Choroid plexus epithelial cell (primary cell): ENCODE measurements at regions not wholly inside any gene's neighbourhood (a gene's known extent, or its start where the extent isn't known, plus 50 kb on each side); places are given as distances from the start of the nearest gene placed in this dataset.

Experiments
- DNase-seq: peaks from one replicate; pipeline ENCODE4 v3.0.0-alpha.2; 2010; ENCODE audit warnings: low read depth
- H3K4me3 ChIP-seq: 2 replicates; pipeline ENCODE4 v1.5.1; 2011; ENCODE audit warnings: low read depth, mild to moderate bottlenecking, control low read depth, low read length, moderate library complexity
- TF ChIP-seq, protein P1 (sequence below): conservative IDR thresholded peaks from 2 replicates; pipeline ENCODE4 v1.5.1; 2011; ENCODE audit warnings: low read depth, mild to moderate bottlenecking, control low read depth, inconsistent platforms, low read length, moderate library complexity

DNA sequence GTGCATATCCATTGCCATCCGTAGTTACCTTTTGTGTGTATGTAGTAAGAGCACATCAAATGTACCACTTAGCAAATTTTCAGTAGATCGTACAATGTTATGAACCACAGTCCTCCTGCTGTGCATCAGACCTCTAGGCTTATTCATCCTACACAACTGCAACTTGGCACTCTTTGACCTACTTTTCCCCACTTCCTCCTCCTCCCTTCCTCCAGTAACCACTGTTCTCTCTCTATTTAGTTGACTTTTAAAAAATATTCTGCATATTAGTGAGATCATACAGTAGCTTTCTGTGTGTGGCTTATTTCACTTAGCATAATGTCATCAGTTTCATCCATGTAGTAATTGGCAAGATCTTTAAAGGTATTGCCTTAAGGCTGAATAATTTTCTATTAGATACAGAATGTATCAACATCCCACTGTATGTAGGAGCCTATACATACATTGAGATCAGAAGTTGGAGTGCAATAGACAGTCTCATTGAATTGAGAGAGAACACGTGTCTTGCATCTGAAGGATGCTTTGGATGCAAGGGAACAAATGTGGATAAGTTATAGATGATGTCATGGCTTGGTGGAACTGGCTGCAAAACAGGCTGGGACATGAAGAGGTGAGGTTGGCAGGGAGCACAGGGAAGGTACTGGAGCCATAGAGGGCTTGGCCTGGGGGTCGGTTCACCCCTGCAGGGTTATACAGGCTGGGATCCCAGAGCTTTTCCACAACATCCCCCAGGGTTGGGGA lies 83.0 kb upstream of the FAM180A start:
- DNase-seq = peak; percentile 37
- TF ChIP-seq, protein P1, sequence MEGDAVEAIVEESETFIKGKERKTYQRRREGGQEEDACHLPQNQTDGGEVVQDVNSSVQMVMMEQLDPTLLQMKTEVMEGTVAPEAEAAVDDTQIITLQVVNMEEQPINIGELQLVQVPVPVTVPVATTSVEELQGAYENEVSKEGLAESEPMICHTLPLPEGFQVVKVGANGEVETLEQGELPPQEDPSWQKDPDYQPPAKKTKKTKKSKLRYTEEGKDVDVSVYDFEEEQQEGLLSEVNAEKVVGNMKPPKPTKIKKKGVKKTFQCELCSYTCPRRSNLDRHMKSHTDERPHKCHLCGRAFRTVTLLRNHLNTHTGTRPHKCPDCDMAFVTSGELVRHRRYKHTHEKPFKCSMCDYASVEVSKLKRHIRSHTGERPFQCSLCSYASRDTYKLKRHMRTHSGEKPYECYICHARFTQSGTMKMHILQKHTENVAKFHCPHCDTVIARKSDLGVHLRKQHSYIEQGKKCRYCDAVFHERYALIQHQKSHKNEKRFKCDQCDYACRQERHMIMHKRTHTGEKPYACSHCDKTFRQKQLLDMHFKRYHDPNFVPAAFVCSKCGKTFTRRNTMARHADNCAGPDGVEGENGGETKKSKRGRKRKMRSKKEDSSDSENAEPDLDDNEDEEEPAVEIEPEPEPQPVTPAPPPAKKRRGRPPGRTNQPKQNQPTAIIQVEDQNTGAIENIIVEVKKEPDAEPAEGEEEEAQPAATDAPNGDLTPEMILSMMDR = no peak
- no peak overlapping the region for H3K4me3 ChIP-seq

DNA sequence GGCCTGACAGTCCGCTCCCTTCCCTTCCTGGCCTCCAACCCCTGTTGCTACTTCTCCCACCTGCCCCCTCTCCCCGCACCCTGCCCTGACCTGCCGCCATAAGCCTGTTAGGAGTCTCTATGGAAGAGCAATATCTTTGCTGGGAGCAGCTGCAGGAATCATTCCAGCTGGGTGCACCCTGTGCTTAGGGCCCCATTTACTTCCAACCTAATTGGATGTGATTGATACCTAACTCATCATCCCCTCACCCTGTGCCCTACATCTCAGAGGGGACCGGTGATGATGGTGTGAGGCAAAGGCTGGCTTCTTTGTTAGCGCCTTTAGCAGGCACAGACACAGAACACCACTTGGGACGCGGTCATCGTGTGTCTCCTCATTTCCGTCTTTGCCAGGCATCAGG lies 80.0 kb upstream of the FAM180A start:
- no peak for DNase-seq
- no peak overlapping the region for H3K4me3 ChIP-seq
- TF ChIP-seq, protein P1 = no peak

DNA sequence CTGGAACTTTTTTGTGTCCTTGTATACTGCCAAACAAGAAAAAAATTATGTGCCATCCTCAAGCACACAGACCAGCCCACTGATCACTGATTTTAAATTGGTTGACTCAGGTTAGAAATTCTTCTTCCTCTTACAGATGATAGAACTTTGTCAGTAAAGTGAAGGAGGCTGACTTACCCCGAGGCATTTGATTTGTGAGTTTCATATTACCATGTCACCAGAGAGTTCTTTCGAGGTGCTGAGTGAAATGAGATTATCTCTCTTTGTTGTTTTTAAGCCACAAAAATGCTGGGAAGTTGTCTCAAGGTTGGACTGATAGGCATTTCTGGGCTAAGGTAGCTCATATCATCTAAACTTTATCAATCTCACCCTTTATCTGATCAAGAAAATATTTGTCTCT lies 78.8 kb upstream of the FAM180A start:
- TF ChIP-seq, protein P1 = no peak
- no peak for DNase-seq
- H3K4me3 ChIP-seq = no peak overlapping the region

DNA sequence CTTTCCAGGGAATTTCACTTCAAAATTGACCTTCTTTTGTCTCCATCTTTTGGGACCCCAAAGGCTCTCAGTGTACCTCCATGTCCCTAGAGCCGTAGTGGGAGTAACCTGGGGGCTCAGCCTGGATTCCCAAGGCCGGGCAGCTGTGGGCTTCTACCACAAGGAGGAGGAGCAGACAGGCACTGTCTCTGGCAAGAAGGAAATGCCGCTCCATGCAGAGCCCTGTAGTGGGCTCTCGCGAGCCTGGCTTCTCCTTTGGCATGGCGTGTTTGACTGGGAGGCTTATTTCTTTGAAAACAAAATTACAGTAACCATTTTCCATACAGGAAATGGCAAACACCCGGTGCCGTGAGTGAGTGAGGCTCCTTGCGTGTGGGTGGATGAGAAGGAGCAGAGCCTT lies 76.8 kb upstream of the FAM180A start:
- no peak for DNase-seq
- TF ChIP-seq, protein P1 = no peak
- no peak overlapping the region for H3K4me3 ChIP-seq

DNA sequence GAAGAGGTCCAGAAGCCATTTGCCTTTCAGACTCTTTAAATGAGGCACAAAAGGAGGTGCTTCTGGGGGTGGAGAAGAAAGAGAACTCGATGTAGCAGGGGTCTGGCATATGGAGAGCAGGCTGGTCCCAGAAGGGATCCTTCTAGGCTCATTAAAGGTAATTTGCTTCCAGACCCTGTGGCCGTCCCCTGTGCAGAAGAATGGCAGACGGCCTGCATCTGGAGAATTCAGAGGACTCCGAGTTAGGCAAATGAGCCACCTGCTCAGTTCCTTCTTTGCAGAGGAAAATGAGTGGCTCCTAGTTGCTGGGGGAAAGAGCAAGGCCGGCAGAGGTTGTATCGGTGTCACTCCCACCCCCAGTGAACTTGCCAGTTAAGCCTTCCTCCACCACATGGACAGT lies 73.8 kb upstream of the FAM180A start:
- no peak for DNase-seq
- no peak overlapping the region for H3K4me3 ChIP-seq
- TF ChIP-seq, protein P1 = no peak

DNA sequence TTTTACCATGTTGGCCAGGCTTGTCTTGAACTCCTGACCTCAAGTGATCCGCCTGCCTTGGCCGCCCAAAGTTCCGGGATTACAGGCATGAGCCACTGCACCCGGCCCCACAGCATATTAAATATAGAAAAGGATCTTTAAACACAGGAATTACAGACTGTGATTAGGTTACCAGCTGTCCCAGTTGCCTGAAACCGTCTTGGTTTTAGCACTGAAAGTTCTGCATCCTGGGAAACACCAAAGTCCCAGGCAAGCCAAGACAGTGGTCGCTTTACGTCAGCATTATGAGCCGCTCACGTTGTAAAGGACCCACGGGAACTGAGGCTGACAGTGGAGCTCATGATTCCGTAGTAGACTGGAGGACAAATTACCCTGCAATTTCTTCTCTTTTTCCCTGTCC lies 69.0 kb upstream of the FAM180A start:
- TF ChIP-seq, protein P1 = no peak
- H3K4me3 ChIP-seq = no peak overlapping the region
- no peak for DNase-seq

DNA sequence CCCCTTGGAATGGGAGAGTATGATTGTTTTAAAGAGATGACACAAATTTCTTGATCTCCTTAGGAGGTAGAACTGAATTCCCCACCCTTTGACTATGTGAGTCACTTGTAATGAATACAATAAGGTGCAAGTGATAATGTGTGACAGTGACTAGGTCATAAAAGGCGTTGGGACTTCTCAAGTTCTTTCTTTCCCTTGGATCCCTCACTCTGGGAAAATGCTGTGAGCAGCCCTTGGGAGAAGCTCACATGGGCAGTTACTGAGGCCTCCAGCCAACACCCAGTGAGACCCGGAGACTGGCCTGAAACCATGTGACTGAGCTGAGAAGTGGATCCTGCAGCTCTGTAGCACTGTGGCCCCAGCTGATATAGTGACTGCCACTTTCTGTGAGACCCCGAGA lies 66.4 kb upstream of the FAM180A start:
- TF ChIP-seq, protein P1 = no peak
- H3K4me3 ChIP-seq = no peak overlapping the region
- DNase-seq = no peak
